Caco-2 (cell line): ENCODE measurements at regions not wholly inside any gene's neighbourhood (a gene's known extent, or its start where the extent isn't known, plus 50 kb on each side); places are given as distances from the start of the nearest gene placed in this dataset.

ENCODE experiments used
- BruUV-seq: library from RNA; stranded (reverse); fragments of 400-500 nt; replicated peaks from 2 replicates; lab custom pipeline; 2021; lab: Mats Ljungman, UMichigan
- CTCF ChIA-PET: fragments of 300-600 bp; sonication (Branson Sonifier 250); formaldehyde crosslinking; loops from one replicate; lab custom pipeline; 2022; ENCODE audit warnings: antibody characterized with exemption; lab: Charles Lee
- POLR2A ChIA-PET: fragments of 300-600 bp; sonication (Branson Sonifier 250); formaldehyde crosslinking; loops from one replicate; lab custom pipeline; 2022; ENCODE audit warnings: antibody characterized with exemption; lab: Charles Lee
- DNase-seq, 2 experiments: peaks; one replicate each; pipeline versions ENCODE4 v3.0.0 to v3.0.0-alpha.2; 2020 to 2022
- H3K27me3 ChIP-seq: replicated peaks from 2 replicates; pipeline ENCODE4 v1.6.0; 2011; ENCODE audit warnings: low read length; ENCODE audit not compliant: control insufficient read depth, insufficient read depth
- H3K36me3 ChIP-seq: 2 replicates; pipeline ENCODE4 v1.5.1; 2011; ENCODE audit warnings: low read length; ENCODE audit not compliant: control insufficient read depth, insufficient read depth
- H3K4me1 ChIP-seq: fragments of 250-450 bp; sonication (Bioruptor Pico); 2 replicates; pipeline ENCODE4 v1.5.1; 2020; ENCODE audit warnings: mild to moderate bottlenecking
- H3K4me3 ChIP-seq: 2 replicates; pipeline ENCODE4 v1.5.1; 2011; ENCODE audit warnings: low read depth, mild to moderate bottlenecking, control low read depth, low read length
- H3K9me3 ChIP-seq: fragments of 250-450 bp; sonication (Bioruptor Pico); 2 replicates; pipeline ENCODE4 v1.5.1; 2020; ENCODE audit warnings: mild to moderate bottlenecking, moderate library complexity
- H3K27ac Mint-ChIP-seq: one replicate; pipeline ENCODE4 v1.8.0; 2022; ENCODE audit warnings: mixed read lengths; ENCODE audit not compliant: unreplicated experiment
- H3K27me3 Mint-ChIP-seq: one replicate; pipeline ENCODE4 v1.8.0; 2022; ENCODE audit warnings: mixed read lengths; ENCODE audit not compliant: insufficient read depth, unreplicated experiment
- H3K36me3 Mint-ChIP-seq: one replicate; pipeline ENCODE4 v1.8.0; 2022; ENCODE audit warnings: mild to moderate bottlenecking, mixed read lengths; ENCODE audit not compliant: insufficient read depth, unreplicated experiment
- H3K4me1 Mint-ChIP-seq: one replicate; pipeline ENCODE4 v1.8.0; 2022; ENCODE audit warnings: low read depth, mixed read lengths; ENCODE audit not compliant: unreplicated experiment
- H3K4me3 Mint-ChIP-seq: one replicate; pipeline ENCODE4 v1.8.0; 2022; ENCODE audit warnings: mild to moderate bottlenecking, moderate library complexity, mixed read lengths; ENCODE audit not compliant: unreplicated experiment
- H3K9me3 Mint-ChIP-seq: one replicate; pipeline ENCODE4 v1.8.0; 2022; ENCODE audit warnings: mixed read lengths; ENCODE audit not compliant: unreplicated experiment
- intact Hi-C: fragments of 100-400 bp; cut with micrococcal nuclease; formaldehyde crosslinking; loops from one replicate; pipeline ENCODE4 v1.10.0; 2022; ENCODE audit not compliant: unreplicated experiment
- TF ChIP-seq, protein P1 (sequence below), 2 experiments: fragments of 200-600 bp in 1 of 2; IDR thresholded peaks; 1 replicate in 1 of 2; 2 replicates in 1 of 2; pipeline versions ENCODE4 v1.5.1 to v1.8.0; 2011 to 2022; ENCODE audit warnings: antibody characterized with exemption in 1 of 2, control low read depth in 1 of 2, inconsistent platforms in 1 of 2, low read depth in 1 of 2, low read length in 1 of 2, mild to moderate bottlenecking in 1 of 2, moderate library complexity in 1 of 2; ENCODE audit not compliant: insufficient read depth in 1 of 2, severe bottlenecking in 1 of 2, unreplicated experiment in 1 of 2

DNA sequence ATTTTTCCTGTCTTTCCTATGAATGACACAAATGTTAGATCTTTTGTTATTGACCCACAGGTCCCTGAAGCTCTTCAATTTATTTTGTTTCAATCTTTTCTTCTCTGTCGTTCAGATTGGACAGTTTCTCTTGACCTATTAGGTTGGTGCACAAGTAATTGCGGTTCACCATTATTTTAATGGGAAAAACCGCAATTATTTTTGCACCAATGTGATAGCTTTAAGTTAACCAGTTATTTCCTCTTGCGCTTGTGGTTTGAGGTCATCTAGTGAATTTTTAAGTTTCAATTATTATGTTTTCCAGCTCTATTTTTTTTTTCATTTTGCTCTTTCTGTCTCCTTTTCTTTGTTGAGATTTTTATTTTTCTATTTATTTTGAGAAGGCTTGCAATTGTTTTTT, 399.2 kb downstream of the INHBA start:
- Mint-ChIP-seq H3K9me3 (no peaks in the 10 kb centered on the region), H3K27me3 (no peaks in the 10 kb centered on the region)

DNA sequence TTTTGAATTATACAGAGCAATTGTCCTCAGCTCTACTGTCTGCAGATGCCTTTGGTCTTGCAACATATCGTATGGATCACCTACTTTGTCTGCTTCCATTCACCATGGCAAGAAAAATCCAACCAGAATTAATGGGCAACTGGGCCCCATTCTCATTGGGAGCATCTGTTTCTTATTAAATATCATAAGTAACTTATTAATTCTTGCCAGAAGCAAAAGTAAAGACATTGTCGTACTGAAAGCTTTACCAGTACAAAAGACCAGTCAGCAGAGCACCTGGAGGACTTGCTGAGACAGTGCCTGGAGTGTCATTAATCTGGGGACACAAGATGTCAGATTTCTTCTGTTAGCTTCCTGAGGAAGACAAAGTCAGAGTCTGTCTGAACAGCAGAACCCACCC, 404.5 kb downstream of the INHBA start:
- H3K36me3 ChIP-seq = no peaks in the 10 kb centered on the region
- H3K4me3 ChIP-seq = no peak overlapping the region
- ChIA-PET POLR2A (no interaction called here), CTCF (no interaction called here)
- Mint-ChIP-seq H3K9me3 (peaks cover 5% of the 10 kb centered on the region), H3K36me3 (no peaks in the 10 kb centered on the region), H3K4me1 (no peaks in the 10 kb centered on the region), H3K27ac (no peak overlapping the region), H3K4me3 (no peak overlapping the region), H3K27me3 (no peaks in the 10 kb centered on the region)
- no peaks in the 10 kb centered on the region for H3K4me1 ChIP-seq
- intact Hi-C loops = no loop called here
- TF ChIP-seq, protein P1, sequence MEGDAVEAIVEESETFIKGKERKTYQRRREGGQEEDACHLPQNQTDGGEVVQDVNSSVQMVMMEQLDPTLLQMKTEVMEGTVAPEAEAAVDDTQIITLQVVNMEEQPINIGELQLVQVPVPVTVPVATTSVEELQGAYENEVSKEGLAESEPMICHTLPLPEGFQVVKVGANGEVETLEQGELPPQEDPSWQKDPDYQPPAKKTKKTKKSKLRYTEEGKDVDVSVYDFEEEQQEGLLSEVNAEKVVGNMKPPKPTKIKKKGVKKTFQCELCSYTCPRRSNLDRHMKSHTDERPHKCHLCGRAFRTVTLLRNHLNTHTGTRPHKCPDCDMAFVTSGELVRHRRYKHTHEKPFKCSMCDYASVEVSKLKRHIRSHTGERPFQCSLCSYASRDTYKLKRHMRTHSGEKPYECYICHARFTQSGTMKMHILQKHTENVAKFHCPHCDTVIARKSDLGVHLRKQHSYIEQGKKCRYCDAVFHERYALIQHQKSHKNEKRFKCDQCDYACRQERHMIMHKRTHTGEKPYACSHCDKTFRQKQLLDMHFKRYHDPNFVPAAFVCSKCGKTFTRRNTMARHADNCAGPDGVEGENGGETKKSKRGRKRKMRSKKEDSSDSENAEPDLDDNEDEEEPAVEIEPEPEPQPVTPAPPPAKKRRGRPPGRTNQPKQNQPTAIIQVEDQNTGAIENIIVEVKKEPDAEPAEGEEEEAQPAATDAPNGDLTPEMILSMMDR (IDR thresholded peaks at IDR 0.05; ENCODE audit: insufficient read depth in 1 of 2, low read depth in 1 of 2, low read length in 1 of 2, severe bottlenecking in 1 of 2, unreplicated experiment in 1 of 2) = no peak
- DNase-seq = no peak
- H3K27me3 ChIP-seq = no peaks in the 10 kb centered on the region
- BruUV-seq = no TSS peak
- H3K9me3 ChIP-seq = no peaks in the 10 kb centered on the region

More for the DNA sequence above, 399.2 kb downstream of the INHBA start:
- Mint-ChIP-seq H3K4me3 (no peak overlapping the region), H3K27ac (no peak overlapping the region), H3K4me1 (no peaks in the 10 kb centered on the region), H3K36me3 (no peaks in the 10 kb centered on the region)
- CTCF ChIA-PET = no interaction called here
- no peaks in the 10 kb centered on the region for H3K4me1 ChIP-seq
- POLR2A ChIA-PET = no interaction called here
- no peaks in the 10 kb centered on the region for H3K36me3 ChIP-seq
- no TSS peak for BruUV-seq
- no peaks in the 10 kb centered on the region for H3K9me3 ChIP-seq
- TF ChIP-seq, protein P1 (IDR thresholded peaks at IDR 0.05; ENCODE audit: insufficient read depth in 1 of 2, low read depth in 1 of 2, low read length in 1 of 2, severe bottlenecking in 1 of 2, unreplicated experiment in 1 of 2) = no peak
- no peak overlapping the region for H3K4me3 ChIP-seq
- DNase-seq = no peak
- no peaks in the 10 kb centered on the region for H3K27me3 ChIP-seq
- intact Hi-C loops = no loop called here

DNA sequence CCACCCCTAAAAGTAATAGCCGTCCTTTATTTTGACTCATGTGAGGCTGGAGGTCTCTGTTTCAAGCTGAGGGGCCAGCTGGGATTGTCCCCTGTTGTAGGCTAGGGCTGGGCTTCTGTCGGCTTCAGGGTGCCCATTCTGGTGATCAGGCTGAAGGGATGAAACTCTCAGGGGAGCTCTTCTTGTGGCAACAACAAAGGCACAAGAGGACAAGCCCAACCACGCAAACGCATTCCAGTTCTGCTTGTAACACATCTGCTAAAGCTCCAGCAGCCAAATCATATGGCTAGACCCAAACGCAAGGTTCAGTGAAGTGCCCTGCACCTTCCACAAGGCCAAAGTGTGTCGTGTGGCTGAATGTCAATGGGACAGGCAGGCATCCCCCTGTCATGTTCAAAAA, 405.7 kb downstream of the INHBA start:
- DNase-seq = no peak
- CTCF ChIA-PET = no interaction called here
- Mint-ChIP-seq H3K36me3 (no peaks in the 10 kb centered on the region), H3K27ac (no peak overlapping the region), H3K9me3 (peaks cover 10% of the 10 kb centered on the region), H3K4me1 (no peaks in the 10 kb centered on the region), H3K4me3 (no peak overlapping the region), H3K27me3 (no peaks in the 10 kb centered on the region)
- Histone ChIP-seq H3K9me3 (no peaks in the 10 kb centered on the region), H3K27me3 (no peaks in the 10 kb centered on the region), H3K4me1 (no peaks in the 10 kb centered on the region), H3K4me3 (no peak overlapping the region), H3K36me3 (no peaks in the 10 kb centered on the region)
- BruUV-seq = no TSS peak
- TF ChIP-seq, protein P1 (IDR thresholded peaks at IDR 0.05; ENCODE audit: insufficient read depth in 1 of 2, low read depth in 1 of 2, low read length in 1 of 2, severe bottlenecking in 1 of 2, unreplicated experiment in 1 of 2) = no peak
- POLR2A ChIA-PET = no interaction called here
- intact Hi-C loops = no loop called here
